G401.6 (cell line): ENCODE measurements at regions not wholly inside any gene's neighbourhood (a gene's known extent, or its start where the extent isn't known, plus 50 kb on each side); places are given as distances from the start of the nearest gene placed in this dataset.

Experiments used
- FAIRE-seq: peaks from 2 replicates; lab custom pipeline; 2012; peaks lifted over from hg19 to GRCh38; lab: Jason Lieb, UNC

DNA sequence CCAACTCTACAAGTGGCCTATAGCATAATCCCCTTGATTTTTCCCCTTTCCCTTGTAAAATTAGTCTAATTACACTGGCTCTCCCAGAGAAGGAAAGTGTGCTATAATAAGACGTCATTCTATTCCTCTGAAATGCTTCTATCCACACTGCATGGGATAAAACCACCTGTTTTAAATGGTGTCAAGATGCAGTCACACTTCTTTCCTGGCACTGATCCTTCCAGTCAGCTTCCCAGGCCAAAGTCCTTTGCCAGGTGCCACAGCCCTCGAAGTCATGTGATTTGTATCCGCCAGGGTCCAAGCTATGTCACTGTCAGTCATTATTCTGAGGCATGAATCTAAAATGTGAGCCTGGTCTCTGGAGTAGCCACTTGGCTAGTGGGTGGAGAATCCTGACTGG lies 169.0 kb upstream of the KIAA1217 start:
- no peak for FAIRE-seq

GRCh38 chr10:24041034-24041433 lies 167.9 kb upstream of the KIAA1217 start:
- no peak for FAIRE-seq

- FAIRE-seq, result no peak
Observed at GRCh38 chr10:24041834-24042233, 167.1 kb upstream of the KIAA1217 start.

DNA sequence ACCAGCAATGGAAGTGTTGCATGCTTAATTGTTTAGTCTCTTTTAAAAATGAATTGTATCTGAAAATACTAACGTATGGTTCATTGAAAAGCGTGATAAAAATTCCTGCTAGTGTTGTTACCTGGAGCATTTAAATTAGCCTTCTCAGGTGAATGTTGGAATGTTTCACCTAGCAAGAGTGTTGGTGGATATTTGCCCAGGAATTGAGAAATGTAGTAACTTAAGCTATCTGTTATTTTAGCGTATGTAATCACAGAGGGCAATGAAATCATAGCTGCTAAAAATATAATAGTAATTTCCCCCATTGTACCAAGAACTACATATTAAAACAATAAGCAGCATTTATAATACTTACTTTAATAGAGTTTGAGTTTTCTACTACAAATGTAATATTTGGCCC lies 166.1 kb upstream of the KIAA1217 start:
- no peak for FAIRE-seq

GRCh38 chr10:24046060-24046459 lies 162.9 kb upstream of the KIAA1217 start:
- no peak for FAIRE-seq

DNA sequence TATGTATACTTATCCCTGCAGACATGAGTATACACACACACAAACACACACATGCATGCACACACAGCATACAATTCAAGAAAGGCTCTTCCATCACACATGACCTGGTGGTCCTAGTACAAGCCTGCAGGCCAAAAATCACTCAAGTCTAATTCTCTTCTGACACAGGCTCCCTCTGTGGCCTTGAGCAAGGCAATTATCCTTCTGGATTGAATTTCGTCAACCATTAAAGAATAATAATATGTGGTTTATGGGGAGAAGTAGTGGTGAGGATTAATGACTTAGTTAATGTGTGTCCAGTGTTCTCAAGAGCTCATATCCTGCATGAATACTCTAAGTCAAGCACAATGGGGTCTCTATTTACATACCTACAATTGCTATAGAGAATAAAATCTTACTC lies 161.8 kb upstream of the KIAA1217 start:
- FAIRE-seq, result no peak

DNA sequence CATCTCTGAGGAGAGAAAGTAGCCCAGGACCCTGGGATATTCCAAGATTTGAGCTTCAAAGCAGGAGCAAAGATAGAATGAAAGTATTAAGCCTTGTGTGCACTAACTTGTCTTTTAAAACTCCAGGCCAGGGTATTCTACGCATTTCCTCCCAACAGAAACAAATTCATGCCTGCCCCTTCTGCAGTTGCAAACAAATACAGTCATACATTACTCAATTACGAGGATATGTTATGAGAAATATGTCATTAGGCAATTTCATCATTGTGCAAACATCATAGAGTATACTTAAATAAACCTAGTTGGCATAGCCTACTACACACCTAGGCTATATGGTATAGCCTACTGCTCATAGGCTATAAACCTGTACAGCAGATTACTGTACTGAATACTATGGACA lies 154.5 kb upstream of the KIAA1217 start:
- FAIRE-seq, result no peak

GRCh38 chr10:24080207-24080606 lies 128.7 kb upstream of the KIAA1217 start:
- FAIRE-seq, result no peak

GRCh38 chr10:24086296-24087086 lies 122.4 kb upstream of the KIAA1217 start:
- no peak for FAIRE-seq

GRCh38 chr10:24091256-24091655 lies 117.7 kb upstream of the KIAA1217 start:
- FAIRE-seq, result no peak

DNA sequence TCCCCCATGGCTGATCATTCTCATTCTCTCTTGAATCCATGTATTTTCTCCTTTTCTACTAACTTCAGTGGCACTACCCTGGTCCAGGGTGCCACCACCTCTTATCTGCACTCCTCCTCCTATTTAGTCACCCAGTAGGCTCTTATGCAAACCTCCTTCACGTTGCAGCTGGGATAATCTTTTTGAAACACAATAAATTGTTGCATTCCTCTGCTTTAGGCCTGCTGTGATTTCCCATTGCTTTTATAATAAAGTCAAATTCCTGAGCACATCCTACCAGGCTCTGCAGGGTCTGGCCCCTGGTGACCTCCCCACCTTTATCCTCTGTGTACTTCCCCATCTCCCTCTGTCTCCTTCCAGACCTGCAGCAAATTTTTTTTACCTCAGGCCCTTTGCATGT lies 112.7 kb upstream of the KIAA1217 start:
- no peak for FAIRE-seq

GRCh38 chr10:24097751-24098207 lies 111.2 kb upstream of the KIAA1217 start:
- FAIRE-seq, result no peak

DNA sequence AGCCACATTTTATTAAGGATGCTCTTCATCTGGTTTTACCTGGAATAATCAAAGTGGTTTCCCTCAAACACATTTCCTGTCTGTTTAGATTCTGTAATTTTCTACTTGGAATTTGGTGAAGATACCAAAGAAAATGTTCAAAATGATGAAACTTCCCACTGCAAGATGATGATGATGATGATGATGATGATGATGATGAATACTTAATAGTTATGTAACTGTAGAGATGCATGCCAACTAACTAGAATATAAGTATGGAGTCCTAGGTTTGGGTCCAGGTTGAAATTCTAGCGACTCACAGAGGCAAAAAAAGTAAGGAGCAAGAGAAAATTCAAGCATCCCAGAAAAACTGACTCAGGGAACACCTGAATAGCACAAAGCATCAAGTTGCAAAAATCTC lies 104.0 kb upstream of the KIAA1217 start:
- no peak for FAIRE-seq

DNA sequence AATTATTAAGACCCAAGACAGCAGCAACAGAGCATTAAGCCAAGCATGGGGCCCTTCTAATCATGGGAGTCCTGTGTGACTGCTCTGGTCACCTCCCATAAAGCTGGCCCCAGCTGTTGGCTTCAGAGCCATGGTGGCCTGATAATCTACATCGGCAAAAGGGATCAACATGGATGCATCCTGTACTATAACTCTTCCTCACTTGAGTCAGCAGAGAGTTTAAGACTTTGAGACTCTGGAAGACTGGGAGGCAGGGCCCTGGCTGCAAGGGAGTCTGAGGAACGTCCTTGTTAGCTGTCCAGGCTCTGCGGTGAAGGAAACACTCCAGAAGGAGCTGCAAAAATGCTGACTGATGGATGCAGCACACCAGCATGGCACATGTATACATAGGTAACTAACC lies 95.0 kb upstream of the KIAA1217 start:
- FAIRE-seq, result no peak

DNA sequence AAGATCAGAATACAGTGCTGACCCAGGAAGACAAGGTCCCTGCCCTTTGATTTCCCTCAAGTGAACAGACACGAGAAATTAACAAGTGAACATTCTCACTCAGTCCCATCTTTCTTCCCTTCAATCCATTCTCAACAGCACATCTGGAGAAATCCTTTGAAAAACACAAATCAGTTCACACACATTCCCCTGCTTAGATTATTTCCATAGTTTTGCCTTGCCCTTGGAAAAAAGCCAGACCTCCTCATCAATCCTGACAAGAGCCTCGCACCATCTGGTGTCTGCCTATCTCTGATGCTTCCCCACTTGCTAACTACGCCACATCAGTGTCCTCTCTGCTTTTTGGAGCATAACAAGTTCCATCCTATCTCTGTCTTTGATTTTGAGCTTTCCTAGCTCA lies 94.4 kb upstream of the KIAA1217 start:
- no peak for FAIRE-seq

- no peak for FAIRE-seq
Observed at GRCh38 chr10:24115403-24115802, 93.5 kb upstream of the KIAA1217 start.

DNA sequence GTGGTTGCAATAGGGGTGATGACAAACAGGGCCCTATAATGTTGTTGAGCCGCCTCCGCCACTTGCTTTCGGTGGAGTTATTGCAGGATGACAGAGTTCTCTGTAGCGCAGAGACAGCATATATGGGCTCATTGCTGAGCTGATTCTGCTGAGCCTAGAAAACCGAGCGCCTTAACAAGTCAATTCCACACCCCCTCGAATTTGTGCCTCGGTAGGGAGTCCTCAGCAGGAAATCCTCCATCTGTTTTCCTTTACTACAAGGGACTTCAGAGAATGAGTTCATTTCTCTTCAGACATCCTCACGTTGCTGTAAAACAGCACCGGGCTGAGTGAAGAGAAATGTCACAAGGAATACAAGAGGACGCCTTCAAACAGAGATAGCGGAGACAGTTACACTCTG lies 90.7 kb upstream of the KIAA1217 start:
- no peak for FAIRE-seq

GRCh38 chr10:24119896-24120295 lies 89.0 kb upstream of the KIAA1217 start:
- no peak for FAIRE-seq

GRCh38 chr10:24120646-24121045 lies 88.3 kb upstream of the KIAA1217 start:
- no peak for FAIRE-seq

- FAIRE-seq, result no peak
Observed at GRCh38 chr10:24127516-24127915, 81.4 kb upstream of the KIAA1217 start.

DNA sequence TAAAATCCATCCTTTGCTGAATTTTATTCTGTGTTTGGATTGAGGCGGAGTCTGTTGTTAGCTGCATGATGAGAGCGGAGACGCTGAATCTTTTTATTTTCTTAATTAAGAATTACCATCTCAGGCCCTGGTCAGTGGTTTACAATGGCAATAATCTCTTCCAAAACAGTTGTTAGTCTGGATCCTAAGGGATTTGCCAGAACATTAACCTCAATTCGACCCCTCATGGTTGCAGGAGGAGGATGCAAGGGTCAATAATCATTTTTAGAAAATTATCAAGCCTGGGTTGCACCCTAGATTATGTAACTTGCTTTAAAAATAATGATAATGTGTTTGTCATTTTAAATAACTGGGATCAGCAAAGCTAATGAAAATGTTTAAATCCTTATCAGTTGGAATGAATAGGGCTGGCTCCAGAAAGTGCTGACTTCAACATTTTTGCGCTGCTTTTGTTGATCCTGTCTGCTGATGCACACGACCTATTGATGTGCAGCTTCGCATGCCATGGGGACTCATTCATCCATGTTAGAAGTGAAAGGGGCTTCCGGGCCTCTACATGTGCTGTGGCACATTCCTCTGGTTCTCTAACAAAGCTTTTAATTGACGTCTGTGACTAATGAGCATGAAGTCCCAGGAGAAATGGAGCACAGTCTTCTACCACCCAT lies 80.7 kb upstream of the KIAA1217 start:
- no peak for FAIRE-seq

GRCh38 chr10:24132741-24133140 lies 76.2 kb upstream of the KIAA1217 start:
- FAIRE-seq, result no peak

DNA sequence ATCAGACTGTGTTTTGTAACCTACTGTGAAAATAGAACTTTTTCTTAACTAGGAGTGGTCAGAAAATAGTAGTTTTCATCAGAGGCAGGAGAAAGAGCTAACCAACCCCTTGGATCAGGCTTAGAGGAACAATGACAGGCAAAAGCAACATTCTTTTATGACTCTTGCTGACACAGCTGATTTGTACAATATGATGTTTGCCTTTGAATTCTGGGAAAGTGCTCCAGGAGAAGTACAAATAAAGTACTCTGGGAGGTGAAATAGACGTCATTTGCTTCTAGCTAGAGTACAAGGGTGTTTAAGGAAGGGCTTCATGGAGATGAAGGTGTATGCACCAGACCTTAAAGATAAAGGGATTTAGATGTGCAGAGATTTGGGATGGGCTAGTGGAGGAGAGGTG lies 75.1 kb upstream of the KIAA1217 start:
- FAIRE-seq, result no peak

GRCh38 chr10:24136070-24136469 lies 72.9 kb upstream of the KIAA1217 start:
- FAIRE-seq, result no peak
